ENCODE measurements at regions not wholly inside any gene's neighbourhood (a gene's known extent, or its start where the extent isn't known, plus 50 kb on each side); places are given as distances from the start of the nearest gene placed in this dataset.

DNA sequence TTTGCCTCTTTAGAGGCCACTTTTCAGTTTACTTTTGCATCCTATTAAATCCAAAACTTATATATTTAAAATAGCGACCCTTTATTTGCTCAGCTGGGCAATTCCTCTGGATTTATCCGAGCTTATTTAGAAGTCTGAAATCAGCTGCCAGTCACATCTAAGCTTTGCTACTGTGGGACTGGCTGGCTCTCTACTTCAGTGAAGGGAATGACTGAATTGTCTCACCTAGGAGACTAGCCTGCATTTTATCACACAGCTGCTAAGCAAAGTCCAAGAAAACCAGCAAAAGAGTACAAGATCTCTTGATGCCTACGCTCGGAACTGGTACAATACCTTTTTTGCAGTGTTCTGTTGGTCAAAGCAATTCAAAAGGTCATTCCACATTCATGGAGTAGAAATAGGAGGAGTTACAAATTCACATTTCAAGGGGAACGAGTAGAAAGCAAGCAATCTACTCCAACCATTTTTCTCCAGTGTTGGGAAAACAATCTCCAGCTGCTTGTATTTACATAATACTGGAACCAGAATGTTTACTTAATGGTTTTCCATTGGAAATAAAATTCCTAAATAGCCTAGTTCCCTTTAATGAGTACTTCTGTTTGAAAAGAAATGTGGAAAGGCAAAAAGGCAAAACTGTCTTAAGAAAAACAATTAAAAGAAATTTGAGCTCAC is 160.2 kb downstream of the MAGEB5 start:
- Histone ChIP-seq H3K4me3 (peak overlapping the region in 1 of 4 donors; percentile 7), H3K4me1 (peaks cover 4 to 13% (median 5%) of the 10 kb centered on the region in 3 donors), H3K27ac (peak overlapping the region; percentile 43 to 61 (median 52)), H3K36me3 (no peaks in the 10 kb centered on the region), H3K9me3 (no peaks in the 10 kb centered on the region), H3K27me3 (no peaks in the 10 kb centered on the region)
- intact Hi-C loops (cut with DNase I), result no loop called here
- FAIRE-seq (no peak), DNase-seq (peak in 3 of 6 donors; percentile 8 to 42 (median 19)), ATAC-seq (peak; percentile 81 to 89 (median 88))
- WGBS, 2 donors, result 20 to 22% methylated on average over 5 of the region's 5 CpGs
- no peak for TF ChIP-seq CTCF (IDR thresholded peaks at IDR 0.05)

DNA sequence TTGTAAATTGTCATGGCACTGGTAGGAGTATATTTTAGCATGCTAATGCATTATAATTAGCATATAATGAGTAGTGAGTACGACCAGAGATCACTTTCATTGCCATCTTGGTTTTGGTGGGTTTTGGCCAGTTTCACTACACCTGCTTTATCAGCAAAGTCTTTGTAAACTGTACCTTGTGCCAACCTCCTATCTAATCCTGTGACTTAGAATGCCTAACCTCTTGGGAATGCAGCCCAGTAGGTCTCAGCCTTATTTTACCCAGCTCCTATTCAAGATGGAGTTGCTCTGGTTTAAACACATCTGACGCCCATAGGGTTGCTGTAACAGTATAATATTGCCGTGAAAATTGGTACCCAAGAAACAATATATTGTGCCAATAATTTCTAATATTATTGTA is 159.4 kb downstream of the MAGEB5 start:
- peak overlapping the region in 2 of 4 donors; percentile 60 to 61 for H3K27ac ChIP-seq
- H3K4me1 ChIP-seq, result peaks cover 4 to 13% (median 5%) of the 10 kb centered on the region in 3 donors
- no peaks in the 10 kb centered on the region for H3K9me3 ChIP-seq
- no peak for TF ChIP-seq CTCF (IDR thresholded peaks at IDR 0.05)
- H3K27me3 ChIP-seq, result no peaks in the 10 kb centered on the region
- ATAC-seq (peak; percentile 80 to 88 (median 85)), DNase-seq (peak in 3 of 6 donors; percentile 22 to 48 (median 23)), FAIRE-seq (no peak)
- no peaks in the 10 kb centered on the region for H3K36me3 ChIP-seq
- no peak overlapping the region for H3K4me3 ChIP-seq
- intact Hi-C loops (cut with DNase I), result no loop called here
- 23 to 38% methylated on average over 3 of the region's 3 CpGs for WGBS, 2 donors

DNA sequence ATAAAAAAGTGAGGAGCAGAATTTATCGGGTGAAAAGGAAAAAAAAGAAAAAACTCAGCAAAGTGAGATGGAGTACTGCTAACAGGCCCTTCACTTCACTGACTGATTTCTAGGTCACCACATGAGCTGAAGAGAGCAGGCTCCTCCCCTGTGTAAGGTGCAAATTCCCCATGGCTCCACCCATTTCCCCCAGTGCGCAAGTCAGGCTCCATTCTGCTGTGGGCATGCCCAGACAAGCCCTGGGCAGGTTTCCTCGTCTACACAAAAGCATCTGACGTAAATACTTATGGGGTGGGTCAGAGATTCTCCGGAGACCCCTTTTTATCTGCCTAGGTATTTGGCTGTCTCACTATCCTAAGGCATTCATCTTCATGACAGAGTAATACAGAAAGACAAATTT is 157.9 kb downstream of the MAGEB5 start:
- Histone ChIP-seq H3K27ac (no peak overlapping the region), H3K27me3 (no peaks in the 10 kb centered on the region), H3K36me3 (no peaks in the 10 kb centered on the region), H3K4me1 (peaks cover 4 to 13% (median 5%) of the 10 kb centered on the region in 3 donors), H3K4me3 (no peak overlapping the region), H3K9me3 (no peaks in the 10 kb centered on the region)
- intact Hi-C loops (cut with DNase I), result no loop called here
- FAIRE-seq (no peak), DNase-seq (no peak), ATAC-seq (no peak)
- no peak for TF ChIP-seq CTCF (IDR thresholded peaks at IDR 0.05)
- 86 to 96% methylated on average over 5 of the region's 5 CpGs for WGBS, 2 donors

DNA sequence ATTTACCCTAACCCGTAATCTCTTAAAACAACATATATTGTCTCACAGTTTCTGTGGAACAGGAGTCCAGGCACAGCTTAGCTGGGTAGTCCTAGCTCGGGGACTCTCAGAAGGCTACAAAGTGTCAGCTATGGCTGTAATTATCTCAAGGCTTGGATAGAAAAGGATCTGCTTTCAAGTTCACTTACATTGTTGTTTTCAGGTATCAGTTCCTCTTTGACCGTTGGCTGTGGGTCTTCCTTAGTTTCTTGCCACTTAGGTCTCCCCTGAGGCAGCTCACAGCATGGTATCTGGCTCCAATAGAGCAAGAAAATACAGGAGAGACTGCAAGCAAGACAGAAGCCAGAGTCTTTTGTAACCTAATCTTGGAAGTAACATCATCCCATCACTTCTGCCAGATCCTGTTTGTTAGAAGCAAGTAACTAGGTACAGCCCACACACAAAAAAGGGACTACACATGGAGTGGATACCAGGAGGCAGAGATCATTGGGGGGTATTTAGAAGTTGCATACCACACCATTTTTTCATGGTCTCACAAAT is 137.0 kb downstream of the MAGEB5 start:
- ATAC-seq, result no peak
- intact Hi-C loops (cut with DNase I), result no loop called here
- 85 to 90% methylated on average over 3 of the region's 3 CpGs for WGBS, 2 donors
- TF ChIP-seq CTCF (IDR thresholded peaks at IDR 0.05), result no peak
- no peak for FAIRE-seq
- no peak overlapping the region for H3K4me3 ChIP-seq
- H3K27ac ChIP-seq, result no peak overlapping the region
- H3K27me3 ChIP-seq, result no peaks in the 10 kb centered on the region
- H3K36me3 ChIP-seq, result no peaks in the 10 kb centered on the region
- peaks cover 0 to 3% (median 0%) of the 10 kb centered on the region in 4 donors for H3K9me3 ChIP-seq
- peaks cover 5 to 9% (median 9%) of the 10 kb centered on the region in 3 donors for H3K4me1 ChIP-seq
- DNase-seq, result no peak

DNA sequence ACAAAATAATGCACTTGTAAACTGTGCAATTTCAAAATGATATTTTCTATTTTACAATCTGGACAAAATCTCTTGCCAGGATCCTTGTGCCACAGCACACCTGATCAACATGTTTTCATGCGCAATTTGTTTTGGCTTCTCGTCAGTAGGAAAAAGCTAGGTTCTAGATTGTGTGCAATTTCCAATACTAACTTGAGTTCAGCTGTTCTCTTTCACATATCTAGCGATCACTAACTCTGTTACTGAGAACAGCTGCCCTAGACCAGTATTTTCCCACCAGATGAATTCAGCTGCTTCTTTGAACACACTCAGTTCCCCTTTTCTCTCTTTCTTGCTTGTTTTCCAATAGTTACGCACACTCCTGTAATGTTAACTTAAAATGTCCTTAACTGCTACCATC is 131.2 kb downstream of the MAGEB5 start:
- TF ChIP-seq CTCF (IDR thresholded peaks at IDR 0.05), result no peak
- H3K36me3 ChIP-seq, result no peaks in the 10 kb centered on the region
- 34 to 41% methylated on average over 4 of the region's 4 CpGs for whole genome bisulfite sequencing, 2 donors
- DNase-seq, result peak in 4 of 6 donors; percentile 12 to 82 (median 71)
- peak; percentile 92 to 98 (median 94) for ATAC-seq
- peaks cover 0 to 3% (median 0%) of the 10 kb centered on the region in 4 donors for H3K9me3 ChIP-seq
- peaks cover 11 to 24% (median 22%) of the 10 kb centered on the region in 3 donors for H3K4me1 ChIP-seq
- intact Hi-C loops (cut with DNase I), result no loop called here
- no peaks in the 10 kb centered on the region for H3K27me3 ChIP-seq
- no peak for FAIRE-seq
- H3K4me3 ChIP-seq, result no peak overlapping the region
- H3K27ac ChIP-seq, result peak overlapping the region; percentile 42 to 73 (median 62)
